ENCODE measurements at regions not wholly inside any gene's neighbourhood (a gene's known extent, or its start where the extent isn't known, plus 50 kb on each side); places are given as distances from the start of the nearest gene placed in this dataset.

DNA sequence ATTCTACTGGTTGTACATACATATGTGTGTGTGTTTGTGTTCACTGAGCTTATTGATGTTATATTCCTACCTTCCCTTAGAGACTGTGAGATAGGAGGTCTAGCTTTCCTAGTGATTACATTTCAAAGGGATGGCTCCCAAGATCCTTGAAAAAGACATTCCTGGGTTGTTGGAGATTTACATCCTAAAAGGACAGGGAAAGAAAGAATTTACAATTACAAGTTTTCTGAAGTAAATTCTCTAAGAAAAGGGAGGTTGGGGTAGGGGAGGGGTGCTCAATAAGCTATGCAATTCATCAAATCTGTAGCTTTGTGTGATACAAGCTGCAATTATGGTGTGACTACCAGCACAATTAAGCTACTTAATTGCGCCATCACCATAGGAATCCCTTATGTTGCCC, 284.3 kb downstream of the NUP35 start:
- no peak for TF ChIP-seq POLR2AphosphoS5 (IDR thresholded peaks at IDR 0.05)
- no peak for TF ChIP-seq POLR2A (IDR thresholded peaks at IDR 0.05)
- TF ChIP-seq, protein P1, sequence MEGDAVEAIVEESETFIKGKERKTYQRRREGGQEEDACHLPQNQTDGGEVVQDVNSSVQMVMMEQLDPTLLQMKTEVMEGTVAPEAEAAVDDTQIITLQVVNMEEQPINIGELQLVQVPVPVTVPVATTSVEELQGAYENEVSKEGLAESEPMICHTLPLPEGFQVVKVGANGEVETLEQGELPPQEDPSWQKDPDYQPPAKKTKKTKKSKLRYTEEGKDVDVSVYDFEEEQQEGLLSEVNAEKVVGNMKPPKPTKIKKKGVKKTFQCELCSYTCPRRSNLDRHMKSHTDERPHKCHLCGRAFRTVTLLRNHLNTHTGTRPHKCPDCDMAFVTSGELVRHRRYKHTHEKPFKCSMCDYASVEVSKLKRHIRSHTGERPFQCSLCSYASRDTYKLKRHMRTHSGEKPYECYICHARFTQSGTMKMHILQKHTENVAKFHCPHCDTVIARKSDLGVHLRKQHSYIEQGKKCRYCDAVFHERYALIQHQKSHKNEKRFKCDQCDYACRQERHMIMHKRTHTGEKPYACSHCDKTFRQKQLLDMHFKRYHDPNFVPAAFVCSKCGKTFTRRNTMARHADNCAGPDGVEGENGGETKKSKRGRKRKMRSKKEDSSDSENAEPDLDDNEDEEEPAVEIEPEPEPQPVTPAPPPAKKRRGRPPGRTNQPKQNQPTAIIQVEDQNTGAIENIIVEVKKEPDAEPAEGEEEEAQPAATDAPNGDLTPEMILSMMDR (IDR thresholded peaks at IDR 0.05), result no peak
- TF ChIP-seq EP300 (IDR thresholded peaks at IDR 0.05), result no peak
